ENCODE measurements at regions not wholly inside any gene's neighbourhood (a gene's known extent, or its start where the extent isn't known, plus 50 kb on each side); places are given as distances from the start of the nearest gene placed in this dataset.

DNA sequence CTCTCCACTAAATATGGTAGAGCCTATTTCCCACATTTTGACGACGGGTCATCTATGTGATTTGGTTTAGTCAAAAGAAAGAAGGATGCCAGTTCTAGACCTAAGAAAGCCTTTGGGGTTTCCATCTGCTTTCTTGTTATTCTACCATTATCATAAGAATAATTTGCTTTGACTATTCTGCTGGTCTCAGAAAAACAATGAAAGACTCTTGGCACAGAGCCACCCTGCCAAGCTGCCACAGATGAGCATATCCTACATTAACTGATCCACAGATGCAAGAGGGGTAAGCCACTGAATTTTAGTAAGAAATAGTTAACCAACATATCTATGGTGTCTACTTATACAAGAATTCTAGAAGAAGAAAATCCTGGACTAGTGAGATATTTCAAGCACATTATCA, 158.6 kb upstream of the MAGI2 start:
- TF ChIP-seq EZH2 (IDR thresholded peaks at IDR 0.05; ENCODE audit: low read depth): no peak
- TF ChIP-seq, protein P1, sequence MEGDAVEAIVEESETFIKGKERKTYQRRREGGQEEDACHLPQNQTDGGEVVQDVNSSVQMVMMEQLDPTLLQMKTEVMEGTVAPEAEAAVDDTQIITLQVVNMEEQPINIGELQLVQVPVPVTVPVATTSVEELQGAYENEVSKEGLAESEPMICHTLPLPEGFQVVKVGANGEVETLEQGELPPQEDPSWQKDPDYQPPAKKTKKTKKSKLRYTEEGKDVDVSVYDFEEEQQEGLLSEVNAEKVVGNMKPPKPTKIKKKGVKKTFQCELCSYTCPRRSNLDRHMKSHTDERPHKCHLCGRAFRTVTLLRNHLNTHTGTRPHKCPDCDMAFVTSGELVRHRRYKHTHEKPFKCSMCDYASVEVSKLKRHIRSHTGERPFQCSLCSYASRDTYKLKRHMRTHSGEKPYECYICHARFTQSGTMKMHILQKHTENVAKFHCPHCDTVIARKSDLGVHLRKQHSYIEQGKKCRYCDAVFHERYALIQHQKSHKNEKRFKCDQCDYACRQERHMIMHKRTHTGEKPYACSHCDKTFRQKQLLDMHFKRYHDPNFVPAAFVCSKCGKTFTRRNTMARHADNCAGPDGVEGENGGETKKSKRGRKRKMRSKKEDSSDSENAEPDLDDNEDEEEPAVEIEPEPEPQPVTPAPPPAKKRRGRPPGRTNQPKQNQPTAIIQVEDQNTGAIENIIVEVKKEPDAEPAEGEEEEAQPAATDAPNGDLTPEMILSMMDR (conservative IDR thresholded peaks at IDR 0.05): no peak
